A673 (cell line): ENCODE measurements at regions not wholly inside any gene's neighbourhood (a gene's known extent, or its start where the extent isn't known, plus 50 kb on each side); places are given as distances from the start of the nearest gene placed in this dataset.
"Not testable (repeated sequence)": the region's sequence is repeated elsewhere in the genome, so short reads cannot be mapped to it uniquely, and the experiment has no call there.

Source experiments
- BruUV-seq: library from RNA; stranded (reverse); fragments of 400-500 nt; replicated peaks from 2 replicates; lab custom pipeline; 2021; lab: Mats Ljungman, UMichigan
- CTCF ChIA-PET: fragments of 300-600 bp; sonication (Branson Sonifier 250); formaldehyde crosslinking; loops from one replicate; lab custom pipeline; 2022; ENCODE audit warnings: antibody characterized with exemption; lab: Charles Lee
- POLR2A ChIA-PET: fragments of 300-600 bp; sonication (Branson Sonifier 250); formaldehyde crosslinking; loops from one replicate; lab custom pipeline; 2022; ENCODE audit warnings: antibody characterized with exemption; ENCODE audit not compliant: low non-redundant PET; lab: Charles Lee
- DNase-seq: peaks from one replicate; pipeline ENCODE4 v3.0.0-alpha.2; 2015; ENCODE audit warnings: low spot score
- H3K27ac ChIP-seq: fragments of 200-600 bp; sonication (generic); 2 replicates; pipeline ENCODE4 v1.5.1; 2016; ENCODE audit warnings: mixed run types, low read depth, mild to moderate bottlenecking, mixed read lengths, antibody characterized with exemption, low read length; ENCODE audit not compliant: poor library complexity, severe bottlenecking
- H3K27me3 ChIP-seq: fragments of 200-600 bp; sonication (generic); replicated peaks from 2 replicates; pipeline ENCODE4 v1.6.1; 2017; ENCODE audit warnings: mixed run types, low read depth, mild to moderate bottlenecking, mixed read lengths, antibody characterized with exemption, low read length; ENCODE audit not compliant: insufficient read depth, poor library complexity
- H3K36me3 ChIP-seq: fragments of 200-600 bp; sonication (generic); 2 replicates; pipeline ENCODE4 v1.6.1; 2016; ENCODE audit warnings: mixed run types, mild to moderate bottlenecking, mixed read lengths, antibody characterized with exemption, low read length; ENCODE audit not compliant: insufficient read depth, poor library complexity, severe bottlenecking
- H3K4me1 ChIP-seq: fragments of 200-600 bp; sonication (generic); 2 replicates; pipeline ENCODE4 v1.6.1; 2017; ENCODE audit warnings: mixed run types, mild to moderate bottlenecking, mixed read lengths, antibody characterized with exemption, low read length; ENCODE audit not compliant: insufficient read depth, poor library complexity, severe bottlenecking
- H3K4me3 ChIP-seq: fragments of 200-600 bp; sonication (generic); 2 replicates; pipeline ENCODE4 v1.5.1; 2016; ENCODE audit warnings: low read depth, mixed run types, mild to moderate bottlenecking, mixed read lengths, low read length; ENCODE audit not compliant: poor library complexity, severe bottlenecking
- H3K9me3 ChIP-seq: fragments of 200-600 bp; sonication (generic); 2 replicates; pipeline ENCODE4 v1.6.1; 2016; ENCODE audit warnings: mixed run types, low read depth, mild to moderate bottlenecking, mixed read lengths, antibody characterized with exemption, low read length; ENCODE audit not compliant: poor library complexity, severe bottlenecking
- EZH2 ChIP-seq: fragments of 200-600 bp; sonication (generic); IDR thresholded peaks from 2 replicates; pipeline ENCODE4 v1.6.1; 2017; ENCODE audit warnings: borderline replicate concordance, low read depth, mild to moderate bottlenecking, mixed read lengths, antibody characterized with exemption, low read length; ENCODE audit not compliant: poor library complexity, severe bottlenecking
- intact Hi-C: fragments of 100-400 bp; cut with micrococcal nuclease; formaldehyde crosslinking; loops from one replicate; pipeline ENCODE4 v1.10.0; 2022; ENCODE audit not compliant: unreplicated experiment
- TF ChIP-seq, protein P1 (sequence below): fragments of 300-800, 200-600 bp; sonication (generic); conservative IDR thresholded peaks from 2 replicates; pipeline ENCODE4 v1.5.1; 2017; ENCODE audit warnings: low read depth, mild to moderate bottlenecking, antibody characterized with exemption, low read length, moderate library complexity, mixed read lengths

DNA sequence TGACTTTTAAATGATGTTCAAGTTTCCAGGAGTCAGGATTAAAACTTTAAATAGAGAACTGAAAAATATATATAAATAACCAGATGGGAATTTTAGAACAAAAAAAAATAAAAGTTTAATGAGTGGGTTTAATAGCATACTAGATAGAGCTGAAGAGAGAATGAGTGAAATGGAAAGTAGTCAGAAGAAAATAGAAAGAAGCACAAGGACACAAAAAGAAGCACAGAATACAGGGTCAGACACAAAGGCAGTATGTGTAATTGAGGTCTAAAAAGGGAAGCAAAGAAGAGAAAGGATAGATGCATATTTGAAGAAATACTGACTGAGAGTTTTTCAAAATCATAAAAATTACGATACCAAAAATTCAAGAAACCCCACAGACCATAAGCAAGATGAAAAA is 159.8 kb upstream of the FERMT1 start:
- TF ChIP-seq, protein P1, sequence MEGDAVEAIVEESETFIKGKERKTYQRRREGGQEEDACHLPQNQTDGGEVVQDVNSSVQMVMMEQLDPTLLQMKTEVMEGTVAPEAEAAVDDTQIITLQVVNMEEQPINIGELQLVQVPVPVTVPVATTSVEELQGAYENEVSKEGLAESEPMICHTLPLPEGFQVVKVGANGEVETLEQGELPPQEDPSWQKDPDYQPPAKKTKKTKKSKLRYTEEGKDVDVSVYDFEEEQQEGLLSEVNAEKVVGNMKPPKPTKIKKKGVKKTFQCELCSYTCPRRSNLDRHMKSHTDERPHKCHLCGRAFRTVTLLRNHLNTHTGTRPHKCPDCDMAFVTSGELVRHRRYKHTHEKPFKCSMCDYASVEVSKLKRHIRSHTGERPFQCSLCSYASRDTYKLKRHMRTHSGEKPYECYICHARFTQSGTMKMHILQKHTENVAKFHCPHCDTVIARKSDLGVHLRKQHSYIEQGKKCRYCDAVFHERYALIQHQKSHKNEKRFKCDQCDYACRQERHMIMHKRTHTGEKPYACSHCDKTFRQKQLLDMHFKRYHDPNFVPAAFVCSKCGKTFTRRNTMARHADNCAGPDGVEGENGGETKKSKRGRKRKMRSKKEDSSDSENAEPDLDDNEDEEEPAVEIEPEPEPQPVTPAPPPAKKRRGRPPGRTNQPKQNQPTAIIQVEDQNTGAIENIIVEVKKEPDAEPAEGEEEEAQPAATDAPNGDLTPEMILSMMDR: no peak
- TF ChIP-seq EZH2: no peak
- no peak overlapping the region for H3K4me3 ChIP-seq
- ChIA-PET CTCF (no interaction called here), POLR2A (no interaction called here)
- H3K36me3 ChIP-seq: no peaks in the 10 kb centered on the region
- intact Hi-C loops: no loop called here
- peaks cover under 1% of the 10 kb centered on the region for H3K27me3 ChIP-seq
- H3K4me1 ChIP-seq: no peaks in the 10 kb centered on the region
- H3K9me3 ChIP-seq: peaks cover 5% of the 10 kb centered on the region
- no peak for DNase-seq
- BruUV-seq: no TSS peak
- H3K27ac ChIP-seq: no peak overlapping the region

DNA sequence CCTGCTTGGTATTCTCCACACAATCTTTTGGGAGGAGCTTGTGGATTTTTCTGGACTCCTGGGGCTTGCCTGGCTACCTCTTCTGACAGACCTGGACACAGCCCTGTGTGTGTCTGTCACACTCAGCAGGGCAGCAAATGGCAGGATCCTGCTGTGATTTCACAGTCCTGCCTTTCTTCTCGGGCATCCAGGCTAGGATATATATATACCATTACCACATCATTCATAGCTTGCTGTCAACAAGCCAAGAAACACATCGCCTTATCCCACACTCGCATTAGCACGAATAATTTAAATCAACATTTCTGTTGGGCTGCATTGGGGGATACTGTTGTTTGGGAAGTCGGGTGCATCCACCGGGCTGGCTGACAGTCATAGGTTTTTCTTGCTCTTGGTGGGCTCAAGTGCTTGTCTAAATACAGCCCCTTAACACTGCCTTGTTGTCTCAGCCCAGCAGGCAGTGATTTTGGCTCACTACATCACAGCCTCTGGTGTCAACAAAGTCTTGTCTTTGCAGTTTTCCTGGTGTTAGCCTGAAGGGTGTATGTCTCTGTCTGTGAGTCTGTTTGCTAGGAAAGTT is 154.9 kb upstream of the FERMT1 start:
- H3K4me3 ChIP-seq: no peak overlapping the region
- H3K4me1 ChIP-seq: no peaks in the 10 kb centered on the region
- ChIA-PET POLR2A (no interaction called here), CTCF (no interaction called here)
- H3K9me3 ChIP-seq: peaks cover 3% of the 10 kb centered on the region
- no peak for DNase-seq
- intact Hi-C loops: no loop called here
- peaks cover 37% of the 10 kb centered on the region for H3K27me3 ChIP-seq
- H3K36me3 ChIP-seq: no peaks in the 10 kb centered on the region
- no TSS peak for BruUV-seq
- no peak for TF ChIP-seq EZH2
- TF ChIP-seq, protein P1: no peak
- H3K27ac ChIP-seq: no peak overlapping the region

DNA sequence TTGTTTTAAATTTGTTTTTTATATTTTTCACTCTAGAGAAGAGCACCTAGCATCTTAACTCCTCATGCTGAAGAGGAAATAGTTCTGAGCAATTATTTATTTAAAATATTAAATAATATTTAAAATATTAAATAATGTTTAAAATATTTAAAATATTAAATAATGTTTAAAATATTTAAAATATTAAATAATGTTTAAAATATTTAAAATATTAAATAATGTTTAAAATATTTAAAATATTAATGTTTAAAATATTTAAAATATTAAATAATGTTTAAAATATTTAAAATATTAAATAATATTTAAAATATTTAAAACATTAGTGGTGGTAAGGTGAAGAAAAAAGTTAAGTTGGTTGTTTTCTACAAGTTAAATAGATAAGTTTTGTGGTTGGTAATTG is 147.6 kb upstream of the FERMT1 start:
- H3K27ac ChIP-seq, H3K4me1 ChIP-seq, BruUV-seq, H3K4me3 ChIP-seq, intact Hi-C loops, H3K9me3 ChIP-seq, DNase-seq, H3K36me3 ChIP-seq, CTCF ChIA-PET, POLR2A ChIA-PET: not testable (repeated sequence)
- peaks cover 18% of the 10 kb centered on the region for H3K27me3 ChIP-seq
